ENCODE measurements at regions not wholly inside any gene's neighbourhood (a gene's known extent, or its start where the extent isn't known, plus 50 kb on each side); places are given as distances from the start of the nearest gene placed in this dataset.
"Not testable (repeated sequence)": the region's sequence is repeated elsewhere in the genome, so short reads cannot be mapped to it uniquely, and the experiment has no call there.

- DNase-seq = no peak
Observed at GRCh38 chr21:14678973-14679574, 133.0 kb upstream of the SAMSN1 start.

GRCh38 chr21:14677639-14678179 lies 131.6 kb upstream of the SAMSN1 start:
- no peak for DNase-seq

DNA sequence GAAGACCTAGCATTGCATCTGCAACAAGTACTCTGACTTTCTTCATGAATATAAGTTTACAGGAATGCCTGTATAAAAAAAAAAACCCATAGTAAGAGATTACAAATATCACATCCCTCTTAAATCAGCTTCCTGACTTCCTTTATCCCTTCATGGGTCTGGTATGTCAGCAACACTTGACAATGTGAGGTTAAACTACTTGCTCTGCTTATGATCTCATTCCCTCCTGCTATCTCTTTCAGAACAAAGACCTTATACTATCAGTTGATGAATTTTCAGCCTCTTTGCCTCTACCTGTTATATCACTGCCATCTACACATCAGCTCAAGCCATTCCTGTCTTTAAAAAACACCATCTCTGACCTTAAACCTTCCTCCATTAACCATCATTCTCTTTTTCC lies 130.9 kb upstream of the SAMSN1 start:
- DNase-seq = no peak

DNA sequence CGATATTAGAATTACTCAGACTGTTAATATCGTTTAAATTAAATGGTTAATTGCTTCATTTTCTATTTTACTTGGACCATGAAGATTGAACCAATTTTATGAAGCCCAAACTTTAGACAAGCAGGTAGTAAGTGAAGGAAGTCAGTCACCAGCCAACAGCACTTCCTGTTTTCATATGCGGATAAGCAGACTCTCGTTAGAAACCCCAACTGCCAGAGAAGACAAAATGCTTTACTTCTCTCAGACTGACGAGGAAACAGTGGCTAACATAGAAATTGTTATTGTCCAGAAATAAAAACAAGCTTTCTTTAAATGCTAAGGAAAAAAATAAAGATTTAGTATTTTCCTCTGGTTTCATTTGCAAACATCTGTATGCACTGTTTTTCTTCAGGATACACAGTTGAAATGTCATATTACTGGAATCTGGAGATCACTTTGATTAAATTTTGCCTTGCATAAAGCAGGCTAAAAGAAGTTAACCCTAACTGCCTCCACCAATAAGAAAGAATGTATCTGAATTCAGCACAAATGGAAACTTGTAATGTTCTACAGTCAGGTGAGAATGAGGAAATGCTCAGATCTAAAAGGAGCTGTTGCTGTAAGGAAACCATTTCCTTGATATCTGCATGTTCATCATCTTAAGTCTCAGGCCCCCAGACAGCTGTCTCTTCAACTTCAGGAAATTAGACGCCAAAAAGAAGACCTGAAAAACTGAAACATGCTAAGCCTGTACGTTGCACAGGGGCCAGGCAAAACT lies 129.8 kb upstream of the SAMSN1 start:
- DNase-seq = no peak

- no peak for DNase-seq
Observed at GRCh38 chr21:14673649-14674048, 127.5 kb upstream of the SAMSN1 start.

- DNase-seq = no peak
Observed at GRCh38 chr21:14672466-14672865, 126.4 kb upstream of the SAMSN1 start.

GRCh38 chr21:14670409-14670808 lies 124.3 kb upstream of the SAMSN1 start:
- DNase-seq = no peak

- not testable (repeated sequence) for DNase-seq
Observed at GRCh38 chr21:14669092-14669491, 123.0 kb upstream of the SAMSN1 start.

DNA sequence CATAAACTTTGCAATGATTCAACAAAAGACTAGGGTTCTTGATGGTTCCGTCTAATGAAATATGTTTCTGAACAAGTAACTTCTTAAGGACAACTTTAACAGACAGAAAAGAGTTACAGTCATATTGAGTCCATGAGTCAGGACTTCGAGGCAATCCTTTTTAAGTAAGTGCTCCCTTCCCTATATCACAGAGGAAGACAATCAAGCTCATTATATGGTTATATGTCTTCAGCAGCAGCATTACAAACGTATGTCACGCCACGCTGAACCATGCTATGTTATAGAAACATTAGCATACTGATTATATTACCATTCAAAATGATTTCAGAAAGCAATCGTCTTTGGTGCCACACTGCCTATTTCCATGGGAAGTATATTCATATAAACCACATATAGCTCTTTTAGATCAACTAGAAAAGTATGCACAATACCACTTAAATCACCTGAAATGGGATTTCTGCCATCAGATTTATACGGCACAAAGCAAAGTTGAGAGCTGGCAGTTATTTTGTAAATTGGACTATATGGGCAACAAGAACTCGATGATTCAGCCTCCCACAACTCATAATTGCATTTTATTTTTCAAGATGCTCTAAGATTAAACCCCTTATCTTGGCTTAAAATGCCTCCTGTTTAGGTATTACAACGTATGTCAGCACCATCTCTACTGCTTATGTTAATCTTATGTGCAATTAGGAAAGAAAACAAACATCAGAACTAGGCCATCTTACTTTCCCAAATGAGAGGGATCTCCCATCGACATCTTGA lies 111.3 kb upstream of the SAMSN1 start:
- no peak for DNase-seq

- DNase-seq = no peak
Observed at GRCh38 chr21:14646893-14647292, 100.8 kb upstream of the SAMSN1 start.

DNA sequence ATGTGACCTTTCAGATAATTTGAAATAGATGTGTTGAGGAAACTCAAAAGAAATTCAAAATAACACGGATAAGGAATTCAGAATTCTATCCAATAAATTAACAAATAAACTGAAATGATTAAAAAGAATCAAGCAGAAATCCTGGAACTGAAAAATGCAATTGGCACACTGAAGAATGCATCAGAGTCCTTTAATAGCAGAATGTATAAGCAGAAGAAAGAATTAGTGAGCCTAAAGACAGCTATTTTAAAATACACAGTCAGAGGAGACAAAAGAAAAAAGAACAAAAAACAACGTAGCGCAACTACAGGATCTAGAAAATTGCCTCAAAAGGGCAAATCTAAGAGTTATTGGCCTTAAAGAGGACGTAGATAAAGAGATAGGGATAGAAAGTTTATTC lies 99.6 kb upstream of the SAMSN1 start:
- DNase-seq = no peak

DNA sequence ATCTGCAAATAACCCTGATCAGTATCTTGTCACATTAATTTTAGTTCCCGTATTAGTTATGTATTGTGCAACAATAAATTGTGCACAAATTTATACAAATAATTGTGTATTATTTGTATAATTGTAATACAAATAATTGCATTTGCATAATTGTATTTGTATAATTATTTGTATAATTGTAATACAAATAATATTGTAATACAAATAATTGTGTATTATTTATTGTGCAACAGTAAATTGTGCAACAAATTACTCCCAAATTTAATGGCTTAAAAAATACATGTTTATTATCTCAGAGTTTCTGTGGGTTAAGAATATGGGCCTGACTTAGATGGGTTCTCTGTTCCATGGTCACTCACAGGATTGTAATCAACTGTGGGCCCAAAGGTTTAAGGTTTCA lies 86.2 kb upstream of the SAMSN1 start:
- DNase-seq = no peak

GRCh38 chr21:14630556-14631069 lies 84.5 kb upstream of the SAMSN1 start:
- DNase-seq = no peak

DNA sequence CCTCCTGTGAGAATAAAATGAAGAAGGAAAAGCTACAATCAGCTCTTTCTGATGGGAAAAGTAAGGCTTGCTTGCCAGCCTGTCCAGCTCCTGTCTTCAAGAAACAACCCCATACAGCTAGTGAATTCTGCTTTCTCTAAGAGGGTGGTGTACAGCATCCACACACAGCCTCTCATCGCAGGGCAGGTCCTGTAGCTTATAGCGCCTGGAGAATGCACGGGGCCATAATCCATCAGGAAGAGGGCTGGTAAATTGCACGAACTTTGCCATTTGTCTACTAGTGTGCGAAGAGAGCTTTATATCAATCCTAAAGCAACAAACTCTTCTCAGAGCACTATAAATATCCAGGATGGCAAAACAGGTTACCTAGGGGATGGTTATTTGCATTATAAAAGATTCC lies 83.3 kb upstream of the SAMSN1 start:
- DNase-seq = no peak

DNA sequence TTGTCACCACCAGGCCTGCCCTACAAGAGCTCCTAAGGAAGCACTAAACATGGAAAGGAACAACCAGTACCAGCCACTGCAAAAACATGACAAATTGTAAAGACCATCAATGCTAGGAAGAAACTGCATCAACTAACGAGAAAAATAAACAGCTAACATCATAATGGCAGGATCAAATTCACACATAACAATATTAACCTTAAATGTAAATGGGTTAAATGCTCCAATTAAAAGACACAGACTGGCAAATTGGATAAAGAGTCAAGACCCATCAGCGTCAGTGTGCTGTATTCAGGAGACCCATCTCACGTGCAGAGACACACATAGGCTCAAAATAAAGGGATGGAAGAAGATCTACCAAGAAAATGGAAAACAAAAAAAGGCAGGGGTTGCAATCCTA lies 77.0 kb upstream of the SAMSN1 start:
- not testable (repeated sequence) for DNase-seq

GRCh38 chr21:14620152-14620551 lies 74.0 kb upstream of the SAMSN1 start:
- DNase-seq = no peak

GRCh38 chr21:14617871-14618270 lies 71.8 kb upstream of the SAMSN1 start:
- no peak for DNase-seq

GRCh38 chr21:14617040-14617393 lies 70.9 kb upstream of the SAMSN1 start:
- DNase-seq = no peak

DNA sequence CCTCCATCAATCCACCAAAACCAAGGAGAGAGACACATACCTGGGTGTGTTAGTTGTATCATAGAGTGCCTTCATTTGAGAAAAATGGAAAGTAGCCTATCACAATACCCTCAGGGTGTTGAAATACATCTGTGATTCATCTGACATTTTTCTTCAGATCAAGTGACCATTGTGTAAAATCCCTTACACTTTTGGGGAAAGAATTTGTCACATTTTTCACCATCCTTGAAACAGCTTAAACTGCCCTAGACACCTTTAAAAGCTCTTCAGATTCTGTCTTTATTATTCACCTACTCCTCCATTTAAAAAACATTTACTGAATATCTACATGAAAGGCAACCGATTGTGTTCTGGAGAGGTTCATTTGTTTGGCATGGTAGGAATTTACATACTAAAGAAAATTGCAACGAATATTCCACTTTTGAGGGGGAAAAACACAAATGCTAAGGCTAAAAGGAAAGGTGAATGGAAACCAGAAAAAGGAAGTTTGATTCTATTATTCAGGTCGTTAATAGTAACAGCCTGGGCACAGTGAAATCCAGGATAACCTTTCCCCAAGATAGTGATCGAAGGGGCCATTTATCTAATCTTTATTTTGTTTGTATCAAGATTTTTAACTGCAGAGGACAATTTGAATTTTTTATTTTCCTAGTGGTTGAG lies 70.4 kb upstream of the SAMSN1 start:
- DNase-seq = no peak

DNA sequence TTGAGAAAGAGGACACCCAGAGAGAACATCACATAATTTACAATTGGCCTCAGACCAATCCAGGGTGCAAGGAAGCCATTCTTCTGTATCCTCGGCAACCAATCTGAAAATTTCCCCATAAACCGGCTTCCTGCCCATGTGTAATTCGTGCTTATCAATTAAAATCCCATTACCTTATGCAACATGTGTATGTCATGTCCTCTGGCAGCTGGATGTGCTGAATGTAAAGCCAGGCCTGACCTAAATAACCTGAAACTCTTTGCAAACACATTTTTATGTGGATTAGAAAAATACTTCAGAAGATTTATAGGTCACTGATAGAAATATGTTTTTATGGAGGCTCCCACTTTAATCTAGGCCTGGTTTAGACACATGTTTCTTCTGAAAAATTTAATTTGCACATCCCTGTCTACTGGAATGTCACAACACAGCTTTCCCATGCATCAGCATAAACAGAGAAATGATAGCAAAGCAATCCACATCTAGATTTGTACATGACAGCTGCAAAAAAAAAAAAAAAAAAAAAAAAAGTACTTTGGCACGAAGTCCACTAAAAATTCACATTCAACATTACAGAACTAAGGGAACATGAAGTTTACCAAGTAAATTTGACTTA lies 69.4 kb upstream of the SAMSN1 start:
- no peak for DNase-seq

DNA sequence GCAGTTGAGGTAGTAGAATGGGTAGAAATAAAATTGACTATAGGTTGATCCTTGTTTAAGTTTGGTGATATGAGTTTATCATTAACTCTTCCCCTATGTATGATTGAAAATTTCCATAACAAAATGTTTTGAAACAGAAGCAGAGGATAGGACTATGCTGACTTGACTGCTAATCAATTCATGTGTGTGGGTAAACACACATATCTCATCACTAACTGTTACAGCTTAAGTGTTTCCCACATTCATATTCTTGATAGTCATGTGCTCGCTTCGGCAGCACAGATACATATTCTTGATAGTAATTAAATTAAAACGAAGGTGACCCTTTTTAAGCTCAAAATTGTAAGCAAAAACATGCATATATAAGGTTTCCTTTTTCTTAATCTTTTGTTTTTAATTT lies 68.2 kb upstream of the SAMSN1 start:
- no peak for DNase-seq

Data from tongue (tissue), 1 donor.